ENCODE measurements at regions not wholly inside any gene's neighbourhood (a gene's known extent, or its start where the extent isn't known, plus 50 kb on each side); places are given as distances from the start of the nearest gene placed in this dataset.

DNA sequence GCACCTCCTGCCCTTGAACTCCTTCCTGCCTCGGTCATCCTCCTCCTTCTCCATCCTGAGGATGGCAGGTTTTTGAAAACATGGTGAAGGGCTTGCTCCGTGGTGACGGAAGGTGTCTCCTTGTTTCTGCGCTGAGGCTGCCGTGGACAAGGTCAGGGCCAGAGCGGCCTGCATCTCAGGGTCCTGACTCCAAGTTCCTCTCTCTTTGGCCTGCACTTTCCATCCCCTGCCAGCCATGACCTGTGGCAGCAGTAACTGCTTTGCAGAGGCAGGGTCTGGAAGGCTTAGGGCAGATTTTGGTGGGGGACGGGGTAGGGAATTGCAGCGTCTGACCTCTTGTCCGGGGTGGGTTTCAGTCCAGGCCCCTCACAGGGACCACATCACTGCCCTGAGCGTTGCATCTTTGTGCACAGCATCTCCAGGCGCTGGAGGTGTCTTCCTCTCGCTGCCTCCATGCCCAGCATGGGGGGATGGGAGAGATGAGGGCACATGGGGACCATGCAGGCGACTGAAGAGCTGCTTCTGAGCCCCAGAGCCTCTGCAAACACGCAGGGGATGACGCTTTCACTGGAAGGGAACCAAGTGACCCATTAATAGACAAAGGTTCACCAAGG is 216.8 kb downstream of the TEX29 start:
- H3K27ac Mint-ChIP-seq (ENCODE audit: unreplicated experiment): no peak overlapping the region
- no peaks in the 10 kb centered on the region for H3K4me1 Mint-ChIP-seq (ENCODE audit: unreplicated experiment)
- no peak overlapping the region for H3K4me3 Mint-ChIP-seq (ENCODE audit: unreplicated experiment)
- TF ChIP-seq, protein P1, sequence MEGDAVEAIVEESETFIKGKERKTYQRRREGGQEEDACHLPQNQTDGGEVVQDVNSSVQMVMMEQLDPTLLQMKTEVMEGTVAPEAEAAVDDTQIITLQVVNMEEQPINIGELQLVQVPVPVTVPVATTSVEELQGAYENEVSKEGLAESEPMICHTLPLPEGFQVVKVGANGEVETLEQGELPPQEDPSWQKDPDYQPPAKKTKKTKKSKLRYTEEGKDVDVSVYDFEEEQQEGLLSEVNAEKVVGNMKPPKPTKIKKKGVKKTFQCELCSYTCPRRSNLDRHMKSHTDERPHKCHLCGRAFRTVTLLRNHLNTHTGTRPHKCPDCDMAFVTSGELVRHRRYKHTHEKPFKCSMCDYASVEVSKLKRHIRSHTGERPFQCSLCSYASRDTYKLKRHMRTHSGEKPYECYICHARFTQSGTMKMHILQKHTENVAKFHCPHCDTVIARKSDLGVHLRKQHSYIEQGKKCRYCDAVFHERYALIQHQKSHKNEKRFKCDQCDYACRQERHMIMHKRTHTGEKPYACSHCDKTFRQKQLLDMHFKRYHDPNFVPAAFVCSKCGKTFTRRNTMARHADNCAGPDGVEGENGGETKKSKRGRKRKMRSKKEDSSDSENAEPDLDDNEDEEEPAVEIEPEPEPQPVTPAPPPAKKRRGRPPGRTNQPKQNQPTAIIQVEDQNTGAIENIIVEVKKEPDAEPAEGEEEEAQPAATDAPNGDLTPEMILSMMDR (IDR thresholded peaks at IDR 0.05): no peak
- no peaks in the 10 kb centered on the region for H3K9me3 Mint-ChIP-seq (ENCODE audit: unreplicated experiment)
- no peak for DNase-seq (ENCODE audit: extremely low spot score, unreplicated experiment)
- H3K36me3 Mint-ChIP-seq (ENCODE audit: unreplicated experiment): no peaks in the 10 kb centered on the region
- H3K27me3 Mint-ChIP-seq (ENCODE audit: unreplicated experiment): peaks cover 48% of the 10 kb centered on the region

GRCh38 chr13:111537843-111538499 is 217.5 kb downstream of the TEX29 start:
- H3K27ac Mint-ChIP-seq (ENCODE audit: unreplicated experiment): no peak overlapping the region
- DNase-seq (ENCODE audit: extremely low spot score, unreplicated experiment): no peak
- no peak overlapping the region for H3K4me3 Mint-ChIP-seq (ENCODE audit: unreplicated experiment)
- no peaks in the 10 kb centered on the region for H3K4me1 Mint-ChIP-seq (ENCODE audit: unreplicated experiment)
- H3K27me3 Mint-ChIP-seq (ENCODE audit: unreplicated experiment): peaks cover 41% of the 10 kb centered on the region
- TF ChIP-seq, protein P1 (IDR thresholded peaks at IDR 0.05): no peak
- no peaks in the 10 kb centered on the region for H3K36me3 Mint-ChIP-seq (ENCODE audit: unreplicated experiment)
- peaks cover under 1% of the 10 kb centered on the region for H3K9me3 Mint-ChIP-seq (ENCODE audit: unreplicated experiment)

DNA sequence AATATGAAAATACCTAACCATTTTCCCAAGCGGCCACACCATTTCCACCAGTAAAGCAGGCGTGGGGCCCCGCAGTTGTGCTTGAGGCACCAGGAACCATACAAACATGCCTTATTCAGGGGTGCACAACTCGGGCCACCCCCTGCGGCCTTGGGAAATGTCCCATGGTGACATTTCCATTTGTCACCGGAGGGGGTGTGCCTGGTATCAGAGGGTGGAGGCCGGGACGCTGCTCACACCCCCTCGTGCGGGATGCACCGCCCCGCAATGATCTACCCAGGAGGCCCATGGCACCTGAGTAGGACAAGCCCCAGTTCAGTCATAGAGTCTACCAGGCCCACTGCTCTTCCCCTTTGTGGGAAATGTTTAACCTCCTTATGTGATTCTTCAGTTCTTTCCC is 218.8 kb downstream of the TEX29 start:
- TF ChIP-seq, protein P1 (IDR thresholded peaks at IDR 0.05): no peak
- Mint-ChIP-seq H3K4me1 (ENCODE audit: unreplicated experiment) (no peaks in the 10 kb centered on the region), H3K27ac (ENCODE audit: unreplicated experiment) (no peak overlapping the region), H3K27me3 (ENCODE audit: unreplicated experiment) (peaks cover 29% of the 10 kb centered on the region), H3K36me3 (ENCODE audit: unreplicated experiment) (no peaks in the 10 kb centered on the region), H3K4me3 (ENCODE audit: unreplicated experiment) (no peak overlapping the region), H3K9me3 (ENCODE audit: unreplicated experiment) (peaks cover 4% of the 10 kb centered on the region)
- no peak for DNase-seq (ENCODE audit: extremely low spot score, unreplicated experiment)

DNA sequence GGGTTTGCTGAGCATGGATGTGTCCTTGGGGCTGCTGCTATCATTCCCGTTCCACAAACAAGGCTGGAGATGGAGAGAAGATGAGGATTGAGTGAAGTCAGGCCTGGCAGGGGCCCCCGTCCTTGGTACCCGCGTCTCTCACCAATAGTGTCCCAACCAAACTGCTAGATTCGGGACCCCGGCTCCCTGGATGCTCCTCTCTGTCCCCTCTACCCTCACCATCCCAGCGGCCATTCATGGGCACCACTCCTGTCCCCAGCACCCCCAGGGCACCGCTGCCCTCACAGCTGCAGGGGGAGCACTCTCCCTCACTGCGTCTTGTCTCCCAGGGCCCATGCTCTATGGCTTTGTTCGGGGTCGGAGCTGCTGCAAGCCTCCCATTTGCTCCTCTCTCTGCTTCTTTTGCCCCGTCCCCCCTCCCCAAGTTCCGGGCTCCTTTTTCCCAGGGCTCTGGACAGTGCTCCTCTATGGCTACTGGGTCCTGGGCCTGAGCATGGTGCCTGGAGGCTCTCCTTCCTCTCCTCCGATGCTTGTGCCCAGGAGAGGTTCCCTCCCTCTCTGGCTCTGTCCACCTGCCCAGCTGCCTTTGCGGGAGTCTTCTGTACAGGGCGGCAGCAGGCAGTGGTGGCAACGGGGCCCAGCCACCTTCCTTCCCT is 219.5 kb downstream of the TEX29 start:
- H3K9me3 Mint-ChIP-seq (ENCODE audit: unreplicated experiment): peaks cover 10% of the 10 kb centered on the region
- TF ChIP-seq, protein P1 (IDR thresholded peaks at IDR 0.05): no peak
- no peaks in the 10 kb centered on the region for H3K4me1 Mint-ChIP-seq (ENCODE audit: unreplicated experiment)
- no peak for DNase-seq (ENCODE audit: extremely low spot score, unreplicated experiment)
- peaks cover 22% of the 10 kb centered on the region for H3K27me3 Mint-ChIP-seq (ENCODE audit: unreplicated experiment)
- H3K4me3 Mint-ChIP-seq (ENCODE audit: unreplicated experiment): no peak overlapping the region
- H3K27ac Mint-ChIP-seq (ENCODE audit: unreplicated experiment): no peak overlapping the region
- H3K36me3 Mint-ChIP-seq (ENCODE audit: unreplicated experiment): no peaks in the 10 kb centered on the region

- Mint-ChIP-seq H3K27ac (ENCODE audit: unreplicated experiment) (no peak overlapping the region), H3K27me3 (ENCODE audit: unreplicated experiment) (peaks cover 16% of the 10 kb centered on the region), H3K9me3 (ENCODE audit: unreplicated experiment) (peaks cover 14% of the 10 kb centered on the region), H3K36me3 (ENCODE audit: unreplicated experiment) (no peaks in the 10 kb centered on the region), H3K4me1 (ENCODE audit: unreplicated experiment) (no peaks in the 10 kb centered on the region), H3K4me3 (ENCODE audit: unreplicated experiment) (no peak overlapping the region)
- TF ChIP-seq, protein P1 (IDR thresholded peaks at IDR 0.05): no peak
- DNase-seq (ENCODE audit: extremely low spot score, unreplicated experiment): no peak
Observed at GRCh38 chr13:111540486-111540885, 220.0 kb downstream of the TEX29 start.
